ENCODE measurements at regions not wholly inside any gene's neighbourhood (a gene's known extent, or its start where the extent isn't known, plus 50 kb on each side); places are given as distances from the start of the nearest gene placed in this dataset.
"Not testable (repeated sequence)": the region's sequence is repeated elsewhere in the genome, so short reads cannot be mapped to it uniquely, and the experiment has no call there.

DNA sequence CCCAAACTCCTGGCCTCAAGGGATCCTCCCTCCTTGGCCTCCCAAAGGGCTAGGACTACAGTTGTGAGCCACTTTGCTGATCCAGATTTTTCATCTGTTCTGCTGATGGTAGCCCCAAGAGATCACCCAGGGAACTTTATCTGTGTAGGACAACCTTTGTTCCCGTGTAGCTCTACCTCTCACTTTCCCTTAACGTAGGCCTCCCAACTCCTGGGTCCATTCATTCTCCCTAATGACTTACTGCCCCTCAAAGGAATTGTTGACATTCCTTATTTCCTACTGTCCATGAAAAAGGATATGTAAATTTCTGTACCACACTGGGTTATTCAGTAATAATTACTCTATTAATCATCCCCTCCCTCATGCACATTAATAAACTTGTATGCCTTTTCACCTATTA lies 51.0 kb upstream of the PHF24 start:
- no peak for DNase-seq

DNA sequence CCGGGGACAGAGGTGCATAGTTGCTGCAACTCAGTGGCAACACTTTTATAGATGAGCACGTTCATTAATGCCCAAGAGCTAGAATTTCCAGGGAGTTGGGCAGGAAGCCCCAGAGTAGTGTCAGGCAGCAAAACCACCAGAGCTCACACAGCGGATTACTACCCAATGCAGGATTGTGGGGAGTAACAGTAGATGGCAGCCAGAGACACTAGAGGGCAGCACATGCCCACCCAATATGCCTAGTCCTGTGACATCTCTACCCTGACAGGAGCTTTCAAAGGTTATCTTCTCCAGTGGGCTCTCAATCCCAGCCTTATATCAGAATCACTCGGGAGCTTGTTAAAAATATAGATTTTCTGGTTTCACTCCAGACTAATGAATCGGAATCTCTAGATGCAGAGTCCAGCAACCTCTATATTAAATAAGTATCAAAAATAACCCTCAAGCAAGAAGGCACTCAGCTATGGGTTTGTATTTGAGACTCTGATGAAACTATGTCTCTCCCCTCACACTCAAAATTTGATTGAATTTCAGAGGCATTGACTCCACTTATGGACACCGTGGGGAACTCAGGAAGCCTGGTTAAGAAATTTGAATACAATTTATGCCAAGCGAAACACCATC lies 58.4 kb upstream of the PHF24 start:
- peak; percentile 47 to 75 (median 64) for DNase-seq

DNA sequence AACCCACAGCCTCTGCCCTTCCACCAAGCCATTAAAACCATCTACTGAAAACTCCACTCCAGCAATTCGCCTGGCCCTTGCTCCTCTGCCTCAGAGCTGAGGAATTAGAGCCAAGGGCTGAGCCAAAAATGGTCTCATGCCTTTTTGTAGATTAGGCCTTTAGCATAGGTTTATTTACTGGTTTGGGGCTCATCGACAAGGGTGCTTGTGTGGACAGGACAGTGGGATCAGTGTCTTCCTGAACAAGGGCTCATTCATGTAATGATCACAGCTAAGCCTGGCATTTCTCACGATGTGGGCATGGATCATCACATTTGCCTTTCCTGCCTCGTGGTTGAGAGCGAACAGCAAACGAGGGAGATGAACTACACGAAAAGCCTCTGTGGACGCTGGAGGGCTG lies 59.2 kb upstream of the PHF24 start:
- DNase-seq, result no peak

DNA sequence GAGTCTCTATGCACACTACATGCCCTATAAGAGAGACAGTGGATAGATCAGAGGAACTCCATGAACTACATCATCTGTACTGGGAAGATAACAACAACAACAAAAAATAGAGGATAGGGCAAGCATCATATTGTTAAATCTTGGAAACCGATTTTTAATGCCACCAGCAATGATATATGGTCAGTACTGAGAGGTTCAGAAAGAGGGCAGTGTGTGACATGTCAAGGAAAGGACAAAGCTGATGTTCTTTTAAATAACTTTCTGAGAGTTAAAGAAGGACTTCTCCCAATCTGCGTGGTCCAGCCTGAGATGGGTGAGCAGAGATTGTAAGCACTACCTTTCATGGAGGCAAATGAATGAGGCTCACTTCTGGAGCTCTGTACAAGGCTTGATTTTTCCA lies 62.0 kb upstream of the PHF24 start:
- DNase-seq, result no peak

DNA sequence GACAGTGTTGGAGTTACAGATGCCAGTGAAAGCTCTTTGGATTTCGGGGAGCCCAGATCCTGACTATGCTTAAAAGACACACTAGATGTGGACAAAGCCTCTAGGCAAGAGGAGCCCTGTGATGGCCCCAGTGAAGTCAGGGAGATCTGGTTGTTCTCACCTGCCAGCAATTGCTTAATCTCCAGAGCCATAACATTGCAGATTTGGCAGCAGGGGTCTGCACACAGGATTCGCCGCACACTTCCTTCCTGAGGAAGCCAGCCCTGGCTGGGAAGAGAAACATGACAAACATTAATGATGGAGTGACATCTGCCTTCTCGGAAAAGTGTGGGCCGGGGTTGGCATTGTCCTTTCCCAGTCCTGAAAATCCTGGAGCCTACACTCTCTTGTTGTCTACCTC lies 65.2 kb upstream of the PHF24 start:
- DNase-seq, result no peak

DNA sequence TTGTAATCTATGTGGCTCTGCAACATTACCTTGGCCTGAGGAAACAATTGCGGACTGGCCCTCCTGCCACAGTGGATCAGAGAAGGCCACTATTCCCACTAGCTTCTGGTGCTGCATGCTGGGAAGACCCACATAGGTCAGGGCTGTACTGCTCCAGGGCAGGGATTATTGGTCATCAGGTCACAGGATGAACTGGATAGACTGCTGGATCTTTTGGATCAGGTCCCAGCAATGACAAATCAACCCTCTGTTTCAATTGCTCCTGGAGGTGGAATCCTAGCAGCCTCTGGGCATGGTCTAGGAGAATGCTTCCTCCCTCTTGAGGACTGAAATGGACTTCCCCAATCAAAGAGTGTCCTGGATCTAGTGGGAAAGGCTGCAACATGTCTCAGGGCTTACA lies 66.7 kb upstream of the PHF24 start:
- no peak for DNase-seq

DNA sequence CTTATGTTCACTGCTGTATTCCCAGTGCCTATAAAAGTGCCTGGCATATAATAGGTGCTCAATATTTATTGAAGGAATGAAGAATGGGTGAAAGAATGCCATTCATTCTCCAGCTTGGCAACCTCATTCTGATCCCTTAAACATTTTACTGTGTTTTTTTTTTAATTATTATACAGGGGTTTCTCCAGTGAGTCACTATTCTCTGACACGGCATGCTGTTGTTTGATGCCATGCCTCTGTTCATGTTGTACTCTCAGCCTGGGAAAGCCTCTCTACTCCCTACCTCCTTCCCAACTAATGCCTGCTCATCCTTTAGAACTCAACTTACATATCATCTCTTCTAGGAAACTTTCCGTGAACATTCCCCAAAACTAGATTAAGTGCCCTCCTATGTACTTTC lies 70.2 kb upstream of the PHF24 start:
- DNase-seq, result no peak

DNA sequence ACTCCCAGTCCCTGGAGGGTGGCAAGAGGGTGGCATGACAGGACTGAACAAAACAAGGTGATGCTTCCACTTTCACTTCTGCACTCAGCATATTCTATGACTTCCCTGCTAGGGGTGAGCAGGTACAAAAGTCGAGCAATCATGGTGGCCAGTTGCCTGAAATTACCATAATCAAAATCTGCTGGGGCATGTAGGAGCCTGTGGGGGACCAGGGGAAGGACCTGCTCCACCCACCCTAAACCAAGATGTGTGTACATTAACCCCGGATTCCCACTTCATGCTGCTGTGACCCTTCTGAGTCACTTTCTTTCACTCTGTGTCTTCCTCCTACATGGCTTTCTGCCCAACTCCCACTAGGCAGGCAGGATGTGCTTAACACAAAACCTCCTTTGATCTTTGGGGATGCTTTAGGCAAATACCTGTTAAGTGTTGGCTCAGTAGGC lies 73.3 kb upstream of the PHF24 start:
- DNase-seq, result peak in 1 of 5 donors; percentile 27

DNA sequence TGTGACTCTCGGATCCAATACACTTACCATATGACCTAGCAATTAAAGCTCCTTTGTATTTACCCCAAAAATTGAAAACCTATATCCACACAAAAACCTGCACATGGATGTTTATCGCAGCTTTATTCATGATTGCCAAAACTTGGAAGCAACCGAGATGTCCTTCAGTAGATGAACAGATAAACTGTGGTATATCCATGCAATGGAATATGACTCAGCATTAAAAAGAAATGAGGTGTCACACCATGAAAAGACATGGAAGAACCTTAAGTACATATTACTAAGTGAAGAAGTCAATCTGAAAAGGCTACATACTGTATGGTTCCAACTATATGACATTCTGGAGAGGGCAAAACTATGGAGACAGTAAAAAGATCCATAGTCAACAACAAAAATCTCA lies 82.0 kb upstream of the PHF24 start:
- no peak for DNase-seq

DNA sequence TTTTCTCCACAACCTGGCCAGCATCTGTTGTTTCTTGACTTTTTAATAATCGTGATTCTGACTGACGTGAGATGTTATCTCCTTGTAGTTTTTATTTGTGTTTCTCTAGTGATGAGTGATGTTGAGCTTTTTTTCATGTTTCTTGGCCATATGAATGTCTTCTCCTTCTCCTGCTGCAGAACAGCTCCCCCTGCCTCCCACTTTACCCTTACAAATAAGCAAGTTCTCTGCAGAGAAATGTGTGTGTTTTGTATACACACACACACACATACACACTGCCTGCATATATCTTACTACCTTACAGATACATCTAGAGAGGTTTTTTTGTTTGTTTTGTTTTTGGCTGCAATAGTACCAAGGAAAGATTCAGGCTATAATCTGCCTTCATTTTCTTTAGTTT lies 88.7 kb upstream of the PHF24 start:
- DNase-seq, result no peak

DNA sequence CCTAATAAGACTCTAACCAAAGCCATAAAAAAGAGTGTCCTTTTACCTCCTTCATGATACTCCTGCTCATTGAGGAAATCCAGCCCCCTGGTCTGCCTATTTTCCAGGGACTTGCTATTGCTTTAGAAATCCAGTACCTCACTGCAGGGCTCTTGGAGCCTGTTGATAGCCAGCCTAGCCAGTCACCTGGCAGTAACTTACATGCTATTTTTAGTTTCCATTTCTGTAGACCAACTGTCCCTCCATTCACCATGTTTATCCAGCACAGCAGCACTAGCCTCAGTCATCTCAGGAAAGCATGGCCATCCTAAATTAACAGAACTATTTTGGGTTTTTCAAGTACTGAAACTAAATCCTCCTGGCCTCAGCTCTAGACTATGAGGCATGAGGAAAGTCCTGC lies 91.5 kb upstream of the PHF24 start:
- no peak for DNase-seq

DNA sequence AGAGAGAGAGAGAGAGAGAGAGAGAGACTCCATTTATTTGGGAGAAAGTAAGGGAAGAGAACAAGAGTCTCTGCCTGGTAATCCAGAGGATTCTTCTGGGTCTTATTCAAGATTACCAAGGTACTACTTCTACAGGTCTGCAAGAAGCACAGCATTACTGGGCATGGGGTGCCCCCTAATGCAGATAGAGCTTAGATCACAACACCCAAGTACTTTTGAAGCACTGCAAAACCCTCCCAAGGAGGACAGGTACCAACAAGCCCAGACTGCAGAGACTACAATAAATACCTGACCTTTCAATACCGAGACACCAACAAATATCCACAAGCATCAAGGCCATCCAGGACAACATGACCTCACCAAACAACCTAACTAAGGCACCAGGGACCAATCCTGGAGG lies 94.7 kb upstream of the PHF24 start:
- no peak for DNase-seq

DNA sequence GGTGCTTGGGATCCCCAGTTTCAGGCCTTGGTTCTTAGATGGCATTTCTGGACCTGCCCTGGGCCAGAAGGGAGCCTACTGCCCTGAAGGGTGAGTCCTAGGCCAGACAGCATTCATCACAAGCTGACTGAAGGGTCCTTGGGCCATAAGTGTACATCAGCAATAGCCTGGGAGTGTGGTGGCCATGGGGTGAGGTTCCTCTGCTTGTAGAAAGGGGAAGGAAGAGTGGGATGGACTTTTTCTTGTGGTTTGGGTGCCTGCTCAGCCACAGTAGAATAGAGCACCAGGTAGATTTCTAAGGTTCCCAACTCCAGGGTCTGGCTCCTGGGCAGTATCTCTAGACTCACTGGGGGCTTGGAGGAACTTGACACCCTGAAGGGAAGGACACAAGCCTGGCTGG lies 95.2 kb upstream of the PHF24 start:
- no peak for DNase-seq

DNA sequence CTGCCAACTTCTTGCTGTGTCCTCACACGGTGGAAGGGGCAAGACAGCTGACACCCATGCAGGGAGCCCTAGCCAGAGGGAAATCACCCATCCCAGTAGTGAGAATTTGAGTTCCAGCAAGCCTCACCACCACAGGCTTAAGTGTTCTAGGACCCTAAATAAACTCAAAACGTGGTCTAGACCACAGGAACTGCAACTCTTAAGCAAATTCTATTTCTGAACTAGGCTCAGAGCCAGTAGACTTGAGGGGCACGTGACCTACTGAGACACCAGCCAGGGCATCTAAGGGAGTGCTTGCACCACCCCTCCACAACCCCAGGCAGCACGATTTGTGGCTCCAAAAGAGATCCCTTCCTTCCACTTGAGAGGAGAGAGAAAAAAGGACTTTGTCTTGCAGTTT lies 96.0 kb upstream of the PHF24 start:
- DNase-seq, result no peak

DNA sequence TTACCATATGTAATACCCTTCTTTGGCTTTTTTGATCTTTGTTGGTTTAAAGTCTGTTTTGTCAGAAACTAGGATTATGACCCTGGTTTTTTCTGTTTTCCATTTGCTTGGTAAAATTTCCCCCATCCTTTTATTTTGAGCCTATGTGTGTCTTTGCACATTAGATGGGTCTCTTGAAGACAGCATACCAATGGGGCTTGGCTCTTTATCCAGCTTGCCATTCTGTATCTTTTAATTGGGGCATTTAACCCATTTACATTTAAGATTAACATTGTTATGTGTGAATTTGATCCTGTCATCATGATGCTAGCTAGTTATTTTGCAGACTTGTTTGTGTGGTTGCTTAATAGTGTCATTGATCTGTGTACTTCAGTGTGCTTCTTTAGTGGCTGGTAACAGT lies 103.1 kb upstream of the PHF24 start:
- DNase-seq, result not testable (repeated sequence)

DNA sequence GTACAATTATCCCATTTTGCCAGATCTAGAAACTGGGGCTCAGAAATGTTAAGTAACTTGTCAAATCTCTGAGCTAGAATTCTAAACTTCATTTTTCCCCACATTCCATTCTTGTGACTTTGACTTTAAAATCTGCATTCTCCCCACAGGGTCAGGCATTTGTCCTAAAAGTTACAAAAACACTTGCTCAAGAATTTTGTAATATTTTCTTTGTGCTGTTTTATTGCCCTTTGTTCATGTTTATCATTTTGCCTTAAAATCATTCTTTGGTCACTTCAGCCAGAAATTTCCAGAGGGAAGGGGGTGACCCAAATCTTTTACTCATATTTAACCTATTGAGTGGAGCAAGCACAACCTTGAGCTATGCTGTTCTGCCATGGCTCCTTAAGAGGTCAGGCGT lies 120.1 kb upstream of the CCL21 start:
- DNase-seq, result no peak

DNA sequence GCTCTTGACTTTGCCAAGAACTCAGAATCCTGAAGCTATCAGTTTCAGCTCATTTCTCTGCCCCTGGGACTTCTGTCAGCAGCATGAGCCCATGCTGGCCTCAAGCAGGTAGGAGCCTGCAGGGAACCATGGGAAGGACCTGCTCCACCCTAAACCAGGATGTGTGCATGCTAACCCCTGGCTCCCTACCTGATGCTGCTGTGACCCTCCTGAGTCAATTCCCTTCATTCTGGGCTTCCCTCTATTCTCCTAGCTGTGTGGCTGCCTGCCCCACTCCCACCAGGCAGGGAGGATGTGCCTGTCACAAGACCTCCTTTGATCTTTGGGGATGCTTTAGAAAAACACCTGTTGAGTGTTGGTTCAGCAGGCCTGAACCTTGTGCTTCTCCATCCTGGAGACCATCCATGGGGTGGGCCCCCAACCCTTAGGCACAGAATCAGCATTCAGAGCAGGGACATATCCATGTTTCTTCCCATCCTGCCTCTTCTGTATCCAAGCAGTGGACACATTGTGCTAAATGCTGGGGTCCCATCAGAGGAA lies 117.1 kb upstream of the CCL21 start:
- DNase-seq, result no peak

DNA sequence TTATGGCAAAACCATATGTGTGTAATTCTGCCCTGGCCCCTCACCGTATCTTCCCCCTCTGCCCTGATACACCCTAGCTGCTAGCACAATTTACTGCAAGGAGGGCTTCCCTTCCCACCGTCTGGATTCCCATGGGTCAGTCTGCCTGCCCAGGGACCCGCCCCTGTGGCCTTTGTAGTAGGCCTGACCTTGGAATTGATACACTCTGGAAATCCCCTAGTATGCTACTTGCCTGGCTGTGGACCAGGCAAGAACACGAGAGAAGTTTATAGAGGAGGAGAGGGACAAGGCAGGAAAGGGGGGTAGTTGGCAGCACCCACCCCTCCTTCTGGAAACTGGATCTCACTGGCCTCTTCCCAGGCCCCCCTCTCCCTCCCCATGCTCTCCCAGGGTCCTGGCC lies 115.8 kb upstream of the CCL21 start:
- DNase-seq, result no peak

DNA sequence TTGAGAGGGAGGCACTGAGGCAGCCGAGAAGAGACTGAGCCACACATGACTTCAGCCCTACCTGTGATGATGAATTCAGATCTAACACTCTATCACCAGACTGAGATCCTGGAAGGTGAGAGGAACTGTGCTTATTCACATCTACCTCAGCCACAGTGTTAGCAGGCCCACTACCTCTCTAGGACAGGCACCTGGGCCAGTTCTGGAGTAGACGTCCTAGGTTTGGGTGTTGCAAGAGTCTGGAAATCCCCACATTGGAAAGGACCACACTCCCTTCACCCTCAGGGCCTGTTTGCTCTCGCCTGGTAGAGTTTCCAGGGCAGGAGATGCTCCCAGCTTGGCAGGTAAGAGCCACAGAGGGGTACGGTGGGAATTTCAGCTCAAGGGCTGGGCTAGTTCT lies 113.8 kb upstream of the CCL21 start:
- DNase-seq, result no peak

DNA sequence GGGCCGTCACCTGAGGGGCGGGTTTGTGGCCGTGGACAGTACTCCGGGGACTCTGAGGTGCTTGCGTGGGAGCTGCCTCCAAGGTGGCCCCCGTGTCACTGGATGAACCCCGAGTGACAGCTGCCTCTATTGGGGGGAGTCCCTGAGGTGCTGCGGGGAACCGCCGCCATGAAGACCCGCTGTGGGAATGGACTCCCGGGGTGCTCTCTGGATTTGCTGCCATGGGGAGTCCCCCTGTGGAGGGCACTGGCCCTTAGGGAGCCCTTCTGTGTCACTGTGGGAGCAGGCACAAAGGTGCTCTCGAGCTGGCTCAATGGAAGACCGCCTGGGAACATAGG lies 100.2 kb upstream of the CCL21 start:
- no peak for DNase-seq

DNA sequence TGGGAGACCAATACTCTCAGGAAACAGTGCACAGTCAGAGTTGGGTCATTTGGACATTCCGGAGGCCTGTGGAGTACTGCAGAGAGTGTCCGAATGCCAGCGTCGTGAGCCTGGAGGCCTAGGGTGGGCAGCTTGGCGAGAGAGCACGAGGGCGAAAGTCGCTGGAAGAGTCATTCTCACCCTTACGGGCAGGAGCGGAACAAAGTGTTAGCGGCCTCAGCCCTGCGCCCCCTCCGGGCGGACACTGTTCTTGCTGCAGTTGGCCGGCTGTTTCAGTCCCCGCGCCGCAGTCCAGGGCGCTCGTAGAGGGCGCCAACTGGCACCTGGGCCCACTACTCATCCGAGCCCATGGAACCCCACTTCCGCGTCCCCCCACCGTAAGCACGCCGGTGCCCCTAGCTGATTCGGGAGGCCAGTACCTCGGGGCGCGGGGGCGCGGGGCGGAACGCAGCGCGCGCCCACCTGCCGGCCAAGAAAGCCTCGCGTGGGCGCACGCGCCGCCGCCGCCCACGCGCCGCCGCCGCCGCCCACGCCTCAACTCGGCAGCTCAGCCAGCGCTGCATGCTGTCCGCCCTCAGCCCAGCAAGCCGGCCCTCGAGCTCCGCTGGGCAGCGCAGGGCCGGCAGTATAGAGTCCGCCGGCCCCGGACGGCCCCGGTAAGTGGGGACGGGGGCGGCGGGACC lies 99.7 kb upstream of the CCL21 start:
- no peak for DNase-seq

DNA sequence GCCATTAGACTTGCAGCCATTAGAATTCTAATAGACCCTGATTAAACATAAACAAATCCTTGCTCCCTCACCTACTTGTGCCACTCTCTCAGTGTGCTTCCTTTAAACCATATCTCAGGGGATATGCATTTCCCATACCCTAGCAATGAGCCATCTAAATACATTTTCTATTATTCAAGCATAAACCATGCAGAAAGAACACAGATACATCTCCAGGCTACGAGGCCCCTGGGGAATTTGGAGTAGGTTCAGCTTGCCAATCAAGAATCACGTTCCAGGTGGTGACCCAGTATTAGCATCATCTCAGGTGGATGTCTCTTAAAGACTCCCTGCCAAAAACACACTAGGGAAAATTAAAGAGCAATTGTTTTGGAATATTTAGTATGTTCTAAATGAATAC lies 93.0 kb upstream of the CCL21 start:
- DNase-seq, result no peak

DNA sequence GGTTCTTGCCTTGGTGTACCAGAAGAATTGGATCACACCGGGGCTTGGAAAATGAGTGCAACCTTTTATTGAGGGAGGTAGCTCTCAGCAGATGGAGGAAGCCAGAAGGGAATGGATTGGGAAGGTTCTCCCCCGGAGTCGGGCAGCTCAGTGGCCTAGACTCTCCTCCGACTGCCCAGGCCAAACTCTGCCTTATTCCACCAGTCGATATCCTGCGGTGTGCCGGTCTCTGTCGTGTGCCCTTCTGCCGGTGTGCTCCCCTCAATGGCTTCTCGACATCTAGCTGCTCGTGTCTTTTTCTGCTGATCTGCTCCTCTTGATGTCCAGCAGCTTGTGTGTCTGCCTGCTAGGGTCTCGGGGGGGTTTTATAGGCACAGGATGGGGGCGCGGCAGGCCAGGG lies 87.4 kb upstream of the CCL21 start:
- DNase-seq, result no peak

DNA sequence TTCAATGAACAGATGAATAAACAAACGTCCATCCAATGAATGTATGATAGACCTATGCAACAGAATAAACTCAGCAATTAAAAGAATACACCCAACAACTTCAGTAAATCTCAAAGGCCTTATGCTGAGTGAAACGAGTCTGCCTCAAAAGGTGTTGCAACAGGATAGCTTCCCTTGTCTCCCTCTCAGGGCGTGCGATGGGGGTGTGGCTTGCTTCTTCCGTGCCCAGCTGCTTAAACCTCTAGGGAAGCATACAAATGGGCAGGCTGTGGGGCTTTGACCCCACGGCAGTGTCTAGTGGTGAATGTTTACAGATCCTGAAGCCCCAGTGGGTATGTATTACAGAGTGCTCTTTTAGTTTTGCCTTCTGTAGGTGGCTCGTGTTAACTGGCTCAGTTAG lies 87.0 kb upstream of the CCL21 start:
- DNase-seq, result no peak

DNA sequence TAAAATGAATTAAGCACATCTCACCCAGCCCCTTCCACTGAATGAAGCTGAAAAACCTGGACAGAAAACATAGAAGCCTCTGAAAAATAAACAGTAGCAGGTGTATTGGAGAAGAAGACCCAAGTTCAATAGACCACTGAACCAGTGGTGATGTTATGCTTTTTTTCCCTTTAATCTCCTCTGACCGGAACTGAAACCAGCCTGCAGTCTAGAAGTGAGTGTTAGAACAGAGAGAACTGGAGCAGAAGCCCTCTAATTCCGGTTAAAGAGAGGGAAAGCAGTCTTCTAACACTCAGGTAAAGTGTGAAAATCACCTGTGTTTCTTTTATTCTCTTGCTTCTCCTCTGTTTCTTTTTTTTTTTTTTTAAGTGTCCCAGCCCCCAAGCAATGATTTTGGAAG lies 83.5 kb upstream of the CCL21 start:
- DNase-seq, result no peak

Data from T-helper 1 cell (primary cell).